ENCODE measurements at regions not wholly inside any gene's neighbourhood (a gene's known extent, or its start where the extent isn't known, plus 50 kb on each side); places are given as distances from the start of the nearest gene placed in this dataset.

- TF ChIP-seq POLR2AphosphoS5 (IDR thresholded peaks at IDR 0.05) (no peak), CTCF (IDR thresholded peaks at IDR 0.05) (no peak)
Measured at GRCh38 chr10:33813415-33813814, 478.9 kb upstream of the NRP1 start.

All from stomach (tissue), 4 donors.